Lower lobe of right lung (tissue), 2 donors: ENCODE measurements at regions not wholly inside any gene's neighbourhood (a gene's known extent, or its start where the extent isn't known, plus 50 kb on each side); places are given as distances from the start of the nearest gene placed in this dataset.

Experiments used
- ATAC-seq, 2 donors: fragments of 200-7000 bp; cut with Tn5 transposase; one replicate each; pipeline ENCODE4 v1.9.1; 2020 to 2022; ENCODE audit warnings: mild to moderate bottlenecking in 2 of 2, moderate library complexity in 2 of 2
- DNase-seq: peaks from one replicate; pipeline ENCODE4 v3.0.0-alpha.2; 2020
- H3K27ac ChIP-seq: fragments of 200-600 bp; one replicate; pipeline ENCODE4 v1.8.0; 2022
- H3K27me3 ChIP-seq: fragments of 200-600 bp; one replicate; pipeline ENCODE4 v1.8.0; 2022; ENCODE audit warnings: low read depth
- H3K36me3 ChIP-seq: fragments of 200-600 bp; one replicate; pipeline ENCODE4 v1.8.0; 2022; ENCODE audit warnings: mild to moderate bottlenecking
- H3K4me1 ChIP-seq: fragments of 200-600 bp; one replicate; pipeline ENCODE4 v1.8.0; 2022
- H3K4me3 ChIP-seq: fragments of 200-600 bp; one replicate; pipeline ENCODE4 v1.8.0; 2022; ENCODE audit warnings: mild to moderate bottlenecking
- H3K9me3 ChIP-seq: fragments of 200-600 bp; one replicate; pipeline ENCODE4 v1.8.0; 2022
- CTCF ChIP-seq: fragments of 200-600 bp; IDR thresholded peaks from one replicate; pipeline ENCODE4 v1.8.0; 2022; ENCODE audit warnings: antibody characterized with exemption, mild to moderate bottlenecking
- intact Hi-C: fragments of 100-400 bp; cut with DNase I; formaldehyde crosslinking; loops from one replicate; pipeline ENCODE4 v1.11.0; 2022
- donor health status: DM: no; HTN: yes; CAD: no; lungs with severe emphysema.

DNA sequence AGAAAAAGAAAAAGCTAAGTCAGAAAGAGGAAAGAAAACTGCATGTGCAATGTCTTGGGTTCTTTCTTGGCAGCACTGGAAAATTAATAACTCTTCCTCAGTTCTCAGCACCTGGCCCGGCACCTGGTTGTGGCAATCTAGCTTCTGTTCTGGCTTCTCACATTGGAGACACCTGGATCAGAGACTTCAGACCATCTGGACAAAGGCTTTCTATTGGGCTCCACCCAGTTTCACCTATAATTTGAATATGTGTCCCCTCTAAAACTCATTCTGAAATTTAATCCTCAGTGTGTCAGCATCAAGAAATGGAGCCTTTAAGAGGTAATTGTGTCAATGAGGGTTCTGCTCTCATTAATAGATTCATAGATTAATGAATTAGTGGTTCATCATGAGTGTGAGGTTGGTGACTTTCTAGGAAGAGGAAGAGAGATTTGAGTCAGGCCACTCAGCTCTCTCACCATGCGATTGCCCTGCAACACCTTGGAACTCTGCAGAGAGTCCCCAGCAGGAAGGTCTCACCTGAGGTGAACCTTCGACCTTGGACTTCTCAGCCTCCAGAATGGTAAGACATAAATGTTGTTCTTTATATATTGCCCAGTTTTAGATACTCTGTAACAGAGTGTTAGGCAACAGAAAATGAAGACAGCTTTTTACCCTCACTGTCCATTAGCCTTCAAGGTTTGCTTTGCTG lies 679.9 kb downstream of the NTRK3 start:
- H3K9me3 ChIP-seq = no peaks in the 10 kb centered on the region
- ATAC-seq = no peak
- no peaks in the 10 kb centered on the region for H3K36me3 ChIP-seq
- no peaks in the 10 kb centered on the region for H3K27me3 ChIP-seq
- no peak overlapping the region for H3K27ac ChIP-seq
- H3K4me3 ChIP-seq = no peak overlapping the region
- intact Hi-C loops = no loop called here
- H3K4me1 ChIP-seq = no peaks in the 10 kb centered on the region
- TF ChIP-seq CTCF = no peak
- no peak for DNase-seq

- Histone ChIP-seq H3K27me3 (no peaks in the 10 kb centered on the region), H3K4me3 (no peak overlapping the region), H3K27ac (no peak overlapping the region), H3K9me3 (no peaks in the 10 kb centered on the region), H3K36me3 (no peaks in the 10 kb centered on the region), H3K4me1 (no peaks in the 10 kb centered on the region)
- no peak for DNase-seq
- no peak for ATAC-seq
- no peak for TF ChIP-seq CTCF
- intact Hi-C loops = no loop called here
Measured at GRCh38 chr15:87575896-87576473, 680.6 kb downstream of the NTRK3 start.

DNA sequence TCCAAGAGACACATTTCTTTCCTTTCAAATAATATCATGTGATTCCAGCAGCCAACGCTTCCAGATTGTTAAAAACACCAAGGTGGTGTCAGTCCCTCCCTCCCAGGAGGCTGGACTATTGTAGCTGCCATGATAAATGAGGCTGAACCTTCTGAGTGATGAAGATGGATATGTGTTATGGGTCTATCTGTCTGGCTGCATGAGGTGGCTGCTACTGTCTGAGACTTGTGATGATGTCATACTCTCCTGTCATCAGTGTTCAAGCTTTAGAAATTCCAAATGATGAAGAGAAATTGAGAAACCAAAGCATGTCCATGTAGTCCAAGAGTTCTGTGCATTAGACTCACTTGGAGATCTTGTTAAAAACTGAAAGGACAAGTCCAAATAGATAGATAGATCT lies 683.0 kb downstream of the NTRK3 start:
- no peak overlapping the region for H3K27ac ChIP-seq
- no peak overlapping the region for H3K4me3 ChIP-seq
- ATAC-seq (no peak), DNase-seq (no peak)
- H3K4me1 ChIP-seq = no peaks in the 10 kb centered on the region
- no peaks in the 10 kb centered on the region for H3K27me3 ChIP-seq
- H3K9me3 ChIP-seq = no peaks in the 10 kb centered on the region
- no peak for TF ChIP-seq CTCF
- intact Hi-C loops = no loop called here
- no peaks in the 10 kb centered on the region for H3K36me3 ChIP-seq

DNA sequence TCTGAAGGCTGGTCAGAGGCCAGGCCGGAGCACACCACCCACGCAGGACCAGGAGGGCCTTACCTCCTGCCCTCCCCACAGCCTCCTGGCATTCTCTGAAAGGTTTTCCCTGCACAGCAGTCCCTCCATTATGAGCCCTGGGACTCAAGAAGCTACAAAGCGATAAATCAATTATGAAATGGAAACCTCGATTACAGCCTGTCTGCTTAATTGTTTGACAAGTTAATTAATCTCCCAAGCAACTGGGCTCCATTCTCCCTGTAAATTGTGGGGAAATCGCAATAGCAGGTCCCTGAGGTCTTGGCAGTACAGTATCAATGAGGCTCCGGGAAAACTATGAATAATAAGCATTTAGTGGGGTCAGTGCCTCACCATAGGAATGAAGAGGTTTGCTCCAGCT lies 683.5 kb downstream of the NTRK3 start:
- intact Hi-C loops = no loop called here
- no peak for TF ChIP-seq CTCF
- no peak overlapping the region for H3K4me3 ChIP-seq
- H3K4me1 ChIP-seq = no peaks in the 10 kb centered on the region
- H3K27ac ChIP-seq = no peak overlapping the region
- no peaks in the 10 kb centered on the region for H3K27me3 ChIP-seq
- H3K36me3 ChIP-seq = no peaks in the 10 kb centered on the region
- no peak for DNase-seq
- ATAC-seq = no peak
- no peaks in the 10 kb centered on the region for H3K9me3 ChIP-seq

DNA sequence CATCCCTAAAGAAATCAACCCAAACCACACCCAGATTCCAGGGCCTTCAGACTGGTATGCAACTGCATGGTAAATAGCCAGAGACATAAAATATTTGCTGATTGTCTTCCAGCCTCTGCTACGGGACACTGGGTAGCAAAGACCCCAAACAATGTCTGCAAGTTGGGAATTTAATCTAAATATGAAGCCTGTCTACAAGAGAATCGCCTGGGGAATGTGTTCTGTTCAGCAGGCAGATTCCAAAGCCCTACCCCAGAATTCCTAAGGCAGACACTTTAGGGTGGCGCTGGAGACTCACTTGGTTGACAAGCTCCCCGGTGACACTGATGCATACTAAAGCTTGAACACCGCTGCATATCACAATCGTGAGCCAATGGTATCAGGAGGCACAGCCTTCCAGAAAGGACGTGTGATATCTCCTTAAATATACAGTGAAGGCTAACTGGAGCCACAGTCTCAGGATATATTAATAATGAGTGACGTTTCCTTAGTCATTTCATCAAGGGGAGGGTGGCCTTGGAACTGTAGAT lies 684.1 kb downstream of the NTRK3 start:
- H3K9me3 ChIP-seq = no peaks in the 10 kb centered on the region
- no peak overlapping the region for H3K27ac ChIP-seq
- H3K4me3 ChIP-seq = no peak overlapping the region
- no peak for TF ChIP-seq CTCF
- H3K4me1 ChIP-seq = no peaks in the 10 kb centered on the region
- H3K36me3 ChIP-seq = no peaks in the 10 kb centered on the region
- intact Hi-C loops = no loop called here
- ATAC-seq (no peak), DNase-seq (no peak)
- no peaks in the 10 kb centered on the region for H3K27me3 ChIP-seq
